ENCODE measurements at regions not wholly inside any gene's neighbourhood (a gene's known extent, or its start where the extent isn't known, plus 50 kb on each side); places are given as distances from the start of the nearest gene placed in this dataset.

DNA sequence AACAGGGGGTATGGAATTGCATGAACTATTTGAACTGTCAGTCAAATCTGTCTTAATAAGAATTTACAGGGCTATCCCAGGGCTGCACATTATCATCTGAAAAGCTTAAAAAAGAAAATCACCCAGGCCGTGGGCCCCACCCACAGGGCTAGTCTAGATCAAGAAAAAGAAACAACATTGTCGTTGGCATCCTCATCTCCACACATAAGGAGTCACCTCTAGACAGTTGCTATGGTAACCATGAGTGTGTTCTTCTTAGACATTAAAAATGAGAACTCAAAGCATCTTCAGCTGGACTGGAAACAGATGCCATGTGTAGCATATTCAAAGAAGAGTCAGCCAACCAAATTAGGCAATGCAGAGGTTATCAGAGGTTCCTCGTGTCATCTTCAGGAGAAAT is 72.3 kb upstream of the CPO start:
- intact Hi-C loops (cut with DNase I, micrococcal nuclease) = no loop called here
- Histone ChIP-seq H3K27ac (ENCODE audit: low read depth in 1 of 2, low read length in 2 of 2) (no peak overlapping the region), H3K4me1 (ENCODE audit: insufficient read depth, low read length) (no peaks in the 10 kb centered on the region), H3K9me3 (ENCODE audit: control insufficient read depth in 1 of 2, insufficient read depth in 1 of 2, low read length in 2 of 2) (no peaks in the 10 kb centered on the region), H3K27me3 (ENCODE audit: control insufficient read depth in 1 of 2, insufficient read depth in 2 of 2, low read length in 2 of 2) (no peaks in the 10 kb centered on the region), H3K36me3 (ENCODE audit: insufficient read depth, low read length) (no peaks in the 10 kb centered on the region), H3K4me3 (ENCODE audit: low read length) (no peak overlapping the region)
- no peak for DNase-seq
- no peaks in the 10 kb centered on the region for H3K4me1 Mint-ChIP-seq (ENCODE audit: low read depth)
- H3K36me3 Mint-ChIP-seq (ENCODE audit: low read depth) = no peaks in the 10 kb centered on the region
- H3K27ac Mint-ChIP-seq = no peak overlapping the region
- TF ChIP-seq, protein P1, sequence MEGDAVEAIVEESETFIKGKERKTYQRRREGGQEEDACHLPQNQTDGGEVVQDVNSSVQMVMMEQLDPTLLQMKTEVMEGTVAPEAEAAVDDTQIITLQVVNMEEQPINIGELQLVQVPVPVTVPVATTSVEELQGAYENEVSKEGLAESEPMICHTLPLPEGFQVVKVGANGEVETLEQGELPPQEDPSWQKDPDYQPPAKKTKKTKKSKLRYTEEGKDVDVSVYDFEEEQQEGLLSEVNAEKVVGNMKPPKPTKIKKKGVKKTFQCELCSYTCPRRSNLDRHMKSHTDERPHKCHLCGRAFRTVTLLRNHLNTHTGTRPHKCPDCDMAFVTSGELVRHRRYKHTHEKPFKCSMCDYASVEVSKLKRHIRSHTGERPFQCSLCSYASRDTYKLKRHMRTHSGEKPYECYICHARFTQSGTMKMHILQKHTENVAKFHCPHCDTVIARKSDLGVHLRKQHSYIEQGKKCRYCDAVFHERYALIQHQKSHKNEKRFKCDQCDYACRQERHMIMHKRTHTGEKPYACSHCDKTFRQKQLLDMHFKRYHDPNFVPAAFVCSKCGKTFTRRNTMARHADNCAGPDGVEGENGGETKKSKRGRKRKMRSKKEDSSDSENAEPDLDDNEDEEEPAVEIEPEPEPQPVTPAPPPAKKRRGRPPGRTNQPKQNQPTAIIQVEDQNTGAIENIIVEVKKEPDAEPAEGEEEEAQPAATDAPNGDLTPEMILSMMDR (IDR thresholded peaks at IDR 0.05) = no peak
- no peak for ATAC-seq (ENCODE audit: poor library complexity)
- ChIA-PET POLR2A (no interaction called here), CTCF (no interaction called here)
- H3K4me3 Mint-ChIP-seq = no peak overlapping the region
- no peaks in the 10 kb centered on the region for H3K27me3 Mint-ChIP-seq
- H3K9me3 Mint-ChIP-seq = no peaks in the 10 kb centered on the region

DNA sequence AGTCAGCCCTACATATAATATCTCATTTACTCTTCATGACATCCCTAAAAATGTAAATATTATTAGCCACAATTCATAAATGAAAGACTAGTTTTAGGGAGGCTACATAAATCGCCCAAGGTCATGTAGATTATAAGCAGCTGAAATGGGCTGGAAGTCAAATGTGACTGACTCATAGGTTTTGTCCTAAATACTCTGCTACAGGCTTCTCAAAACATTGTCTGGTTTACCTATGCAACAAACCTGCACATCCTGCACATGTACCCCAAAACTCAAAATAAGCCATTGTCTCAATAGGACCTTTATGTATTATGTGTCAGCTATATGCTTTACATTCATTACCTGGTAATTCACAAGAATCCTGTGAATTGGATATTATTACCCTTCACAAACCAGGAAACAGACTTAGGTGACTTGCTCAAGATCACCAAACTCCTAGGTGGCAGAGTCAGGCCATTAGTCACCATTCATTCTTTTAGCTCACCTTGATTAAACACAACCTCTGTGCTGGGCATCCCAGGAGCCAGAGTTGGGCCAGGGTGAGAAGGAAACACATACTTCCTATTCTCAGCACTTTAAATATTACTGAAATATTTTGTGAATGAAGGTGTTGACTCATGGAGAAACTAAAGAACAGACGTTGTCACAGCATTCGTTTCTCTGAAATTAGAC is 69.4 kb upstream of the CPO start:
- H3K36me3 Mint-ChIP-seq (ENCODE audit: low read depth) = no peaks in the 10 kb centered on the region
- H3K4me3 Mint-ChIP-seq = no peak overlapping the region
- no peaks in the 10 kb centered on the region for H3K36me3 ChIP-seq (ENCODE audit: insufficient read depth, low read length)
- H3K27ac ChIP-seq (ENCODE audit: low read depth in 1 of 2, low read length in 2 of 2) = no peak overlapping the region
- H3K4me1 ChIP-seq (ENCODE audit: insufficient read depth, low read length) = no peaks in the 10 kb centered on the region
- H3K9me3 ChIP-seq (ENCODE audit: control insufficient read depth in 1 of 2, insufficient read depth in 1 of 2, low read length in 2 of 2) = no peaks in the 10 kb centered on the region
- H3K27me3 ChIP-seq (ENCODE audit: control insufficient read depth in 1 of 2, insufficient read depth in 2 of 2, low read length in 2 of 2) = no peaks in the 10 kb centered on the region
- CTCF ChIA-PET = no interaction called here
- no peaks in the 10 kb centered on the region for H3K9me3 Mint-ChIP-seq
- POLR2A ChIA-PET = no interaction called here
- H3K4me1 Mint-ChIP-seq (ENCODE audit: low read depth) = no peaks in the 10 kb centered on the region
- no peak overlapping the region for H3K4me3 ChIP-seq (ENCODE audit: low read length)
- DNase-seq = no peak
- TF ChIP-seq, protein P1 (IDR thresholded peaks at IDR 0.05) = no peak
- no peak for ATAC-seq (ENCODE audit: poor library complexity)
- no peak overlapping the region for H3K27ac Mint-ChIP-seq
- H3K27me3 Mint-ChIP-seq = no peaks in the 10 kb centered on the region
- intact Hi-C loops (cut with DNase I, micrococcal nuclease) = no loop called here

DNA sequence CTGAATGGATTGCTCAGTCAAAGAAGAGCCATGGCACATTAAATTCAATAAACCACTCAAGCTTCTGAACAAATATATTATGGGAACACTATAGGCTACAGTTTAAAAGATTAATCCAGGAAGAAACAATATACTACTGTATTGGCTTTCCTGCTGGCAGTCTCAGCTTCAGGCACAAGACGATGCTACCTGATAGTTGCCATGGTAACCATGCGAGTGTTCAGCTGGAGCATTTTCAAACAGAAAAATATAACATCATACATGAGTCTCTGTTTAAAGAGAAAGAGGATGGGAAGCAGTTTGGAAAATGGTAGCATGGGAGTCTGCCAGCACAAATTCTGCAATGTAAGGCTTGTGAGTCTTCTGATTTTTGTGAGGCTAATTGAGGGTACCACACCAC is 65.9 kb upstream of the CPO start:
- Histone ChIP-seq H3K4me3 (ENCODE audit: low read length) (no peak overlapping the region), H3K9me3 (ENCODE audit: control insufficient read depth in 1 of 2, insufficient read depth in 1 of 2, low read length in 2 of 2) (no peaks in the 10 kb centered on the region), H3K4me1 (ENCODE audit: insufficient read depth, low read length) (no peaks in the 10 kb centered on the region), H3K27me3 (ENCODE audit: control insufficient read depth in 1 of 2, insufficient read depth in 2 of 2, low read length in 2 of 2) (no peaks in the 10 kb centered on the region), H3K27ac (ENCODE audit: low read depth in 1 of 2, low read length in 2 of 2) (no peak overlapping the region), H3K36me3 (ENCODE audit: insufficient read depth, low read length) (no peaks in the 10 kb centered on the region)
- intact Hi-C loops (cut with DNase I, micrococcal nuclease) = no loop called here
- ATAC-seq (ENCODE audit: poor library complexity) = no peak
- Mint-ChIP-seq H3K4me3 (no peak overlapping the region), H3K9me3 (no peaks in the 10 kb centered on the region), H3K27ac (no peak overlapping the region), H3K36me3 (ENCODE audit: low read depth) (no peaks in the 10 kb centered on the region), H3K4me1 (ENCODE audit: low read depth) (no peaks in the 10 kb centered on the region), H3K27me3 (no peaks in the 10 kb centered on the region)
- CTCF ChIA-PET = no interaction called here
- DNase-seq = peak in 2 of 14 experiments; percentile 11 to 15
- TF ChIP-seq, protein P1 (IDR thresholded peaks at IDR 0.05) = no peak
- POLR2A ChIA-PET = interaction anchor here (0.6 kb wide), 1 partner anchor 33 kb away, joined by 4 read pairs; no protein-coding TSS in a partner anchor

Data from CD4-positive, alpha-beta T cell (primary cell).